ENCODE measurements at regions not wholly inside any gene's neighbourhood (a gene's known extent, or its start where the extent isn't known, plus 50 kb on each side); places are given as distances from the start of the nearest gene placed in this dataset.

DNA sequence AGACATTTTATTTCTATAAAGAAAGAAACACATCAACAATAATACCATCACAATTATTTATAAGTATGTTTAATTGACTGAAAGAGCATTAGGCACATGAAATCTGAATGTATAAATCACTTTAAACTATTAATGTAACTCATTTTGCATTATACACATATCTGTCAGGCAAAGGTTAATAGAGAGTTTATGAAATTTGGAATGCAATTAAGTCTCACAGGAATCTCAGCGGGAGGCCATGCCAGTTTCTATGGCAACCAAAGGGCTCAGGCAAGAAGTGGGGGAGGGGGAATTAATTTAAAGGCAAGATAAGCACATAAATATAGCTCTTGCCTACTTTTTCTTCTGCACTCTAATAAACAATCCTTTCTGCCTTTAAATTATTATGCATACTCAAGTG lies 152.6 kb downstream of the SLC16A9 start:
- TF ChIP-seq, protein P1, sequence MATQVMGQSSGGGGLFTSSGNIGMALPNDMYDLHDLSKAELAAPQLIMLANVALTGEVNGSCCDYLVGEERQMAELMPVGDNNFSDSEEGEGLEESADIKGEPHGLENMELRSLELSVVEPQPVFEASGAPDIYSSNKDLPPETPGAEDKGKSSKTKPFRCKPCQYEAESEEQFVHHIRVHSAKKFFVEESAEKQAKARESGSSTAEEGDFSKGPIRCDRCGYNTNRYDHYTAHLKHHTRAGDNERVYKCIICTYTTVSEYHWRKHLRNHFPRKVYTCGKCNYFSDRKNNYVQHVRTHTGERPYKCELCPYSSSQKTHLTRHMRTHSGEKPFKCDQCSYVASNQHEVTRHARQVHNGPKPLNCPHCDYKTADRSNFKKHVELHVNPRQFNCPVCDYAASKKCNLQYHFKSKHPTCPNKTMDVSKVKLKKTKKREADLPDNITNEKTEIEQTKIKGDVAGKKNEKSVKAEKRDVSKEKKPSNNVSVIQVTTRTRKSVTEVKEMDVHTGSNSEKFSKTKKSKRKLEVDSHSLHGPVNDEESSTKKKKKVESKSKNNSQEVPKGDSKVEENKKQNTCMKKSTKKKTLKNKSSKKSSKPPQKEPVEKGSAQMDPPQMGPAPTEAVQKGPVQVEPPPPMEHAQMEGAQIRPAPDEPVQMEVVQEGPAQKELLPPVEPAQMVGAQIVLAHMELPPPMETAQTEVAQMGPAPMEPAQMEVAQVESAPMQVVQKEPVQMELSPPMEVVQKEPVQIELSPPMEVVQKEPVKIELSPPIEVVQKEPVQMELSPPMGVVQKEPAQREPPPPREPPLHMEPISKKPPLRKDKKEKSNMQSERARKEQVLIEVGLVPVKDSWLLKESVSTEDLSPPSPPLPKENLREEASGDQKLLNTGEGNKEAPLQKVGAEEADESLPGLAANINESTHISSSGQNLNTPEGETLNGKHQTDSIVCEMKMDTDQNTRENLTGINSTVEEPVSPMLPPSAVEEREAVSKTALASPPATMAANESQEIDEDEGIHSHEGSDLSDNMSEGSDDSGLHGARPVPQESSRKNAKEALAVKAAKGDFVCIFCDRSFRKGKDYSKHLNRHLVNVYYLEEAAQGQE (IDR thresholded peaks at IDR 0.05; ENCODE audit: borderline replicate concordance) = peak; percentile 71
- TF ChIP-seq, protein P2, sequence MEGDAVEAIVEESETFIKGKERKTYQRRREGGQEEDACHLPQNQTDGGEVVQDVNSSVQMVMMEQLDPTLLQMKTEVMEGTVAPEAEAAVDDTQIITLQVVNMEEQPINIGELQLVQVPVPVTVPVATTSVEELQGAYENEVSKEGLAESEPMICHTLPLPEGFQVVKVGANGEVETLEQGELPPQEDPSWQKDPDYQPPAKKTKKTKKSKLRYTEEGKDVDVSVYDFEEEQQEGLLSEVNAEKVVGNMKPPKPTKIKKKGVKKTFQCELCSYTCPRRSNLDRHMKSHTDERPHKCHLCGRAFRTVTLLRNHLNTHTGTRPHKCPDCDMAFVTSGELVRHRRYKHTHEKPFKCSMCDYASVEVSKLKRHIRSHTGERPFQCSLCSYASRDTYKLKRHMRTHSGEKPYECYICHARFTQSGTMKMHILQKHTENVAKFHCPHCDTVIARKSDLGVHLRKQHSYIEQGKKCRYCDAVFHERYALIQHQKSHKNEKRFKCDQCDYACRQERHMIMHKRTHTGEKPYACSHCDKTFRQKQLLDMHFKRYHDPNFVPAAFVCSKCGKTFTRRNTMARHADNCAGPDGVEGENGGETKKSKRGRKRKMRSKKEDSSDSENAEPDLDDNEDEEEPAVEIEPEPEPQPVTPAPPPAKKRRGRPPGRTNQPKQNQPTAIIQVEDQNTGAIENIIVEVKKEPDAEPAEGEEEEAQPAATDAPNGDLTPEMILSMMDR (IDR thresholded peaks at IDR 0.05; ENCODE audit: poor library complexity, severe bottlenecking) = no peak
- TF ChIP-seq POLR2AphosphoS5 (IDR thresholded peaks at IDR 0.05) = peak; percentile 66

Data from neural cell (in vitro differentiated cells).